Psoas muscle (tissue), 7 donors: ENCODE measurements at regions not wholly inside any gene's neighbourhood (a gene's known extent, or its start where the extent isn't known, plus 50 kb on each side); places are given as distances from the start of the nearest gene placed in this dataset.
A peak's percentile ranks its signal among the peaks of the same experiment; 100 is the strongest.

Source experiments
- ATAC-seq, 4 donors: fragments of 200-7000 bp; cut with Tn5 transposase; one replicate each; pipeline ENCODE4 v1.9.1; 2020; ENCODE audit warnings: moderate library complexity in 3 of 4, mild to moderate bottlenecking in 2 of 4
- DNase-seq, 2 donors: peaks; one replicate each; pipeline ENCODE4 v3.0.0-alpha.2; 2020
- H3K27ac ChIP-seq: fragments of 200-600 bp; one replicate; pipeline ENCODE4 v1.8.0; 2022
- H3K27me3 ChIP-seq, 3 donors: fragments of 200-600 bp in 1 of 3; one replicate each; pipeline versions ENCODE4 v1.6.1 to v1.8.0; 2013 to 2022; ENCODE audit warnings: low read length in 2 of 3, mild to moderate bottlenecking in 2 of 3, moderate library complexity in 1 of 3; ENCODE audit not compliant: insufficient read depth in 3 of 3
- H3K36me3 ChIP-seq, 2 donors: fragments of 200-600 bp in 1 of 2; one replicate each; pipeline versions ENCODE4 v1.6.1 to v1.8.0; 2013 to 2022; ENCODE audit warnings: low read depth in 1 of 2, mild to moderate bottlenecking in 1 of 2, moderate library complexity in 1 of 2; ENCODE audit not compliant: insufficient read depth in 1 of 2
- H3K4me1 ChIP-seq: fragments of 200-600 bp; one replicate; pipeline ENCODE4 v1.8.0; 2022
- H3K4me3 ChIP-seq: fragments of 200-600 bp; one replicate; pipeline ENCODE4 v1.8.0; 2022; ENCODE audit warnings: mild to moderate bottlenecking
- H3K9me3 ChIP-seq: fragments of 200-600 bp; one replicate; pipeline ENCODE4 v1.8.0; 2022
- CTCF ChIP-seq: fragments of 200-600 bp; IDR thresholded peaks from one replicate; pipeline ENCODE4 v1.8.0; 2022; ENCODE audit warnings: antibody characterized with exemption
- WGBS, 3 donors: extraction: QIAGEN DNeasy Blood & Tissue Kit; methylation state at CpG; one replicate each; pipeline versions ENCODE4 v1.1.6 to v1.1.7; 2013; 5-methylcytosine and 5-hydroxymethylcytosine counted together
- intact Hi-C, 2 donors: fragments of 100-400 bp; cut with DNase I; formaldehyde crosslinking; loops; one replicate each; pipeline versions ENCODE4 v1.11.0 to v1.14.2; 2022
- donor health status: healthy with polysubstance abuse.
- donor health status: DM: no; HTN: no; CAD: no; lungs with moderate emphysema.
- donor health status: Bipolar disorder and iron deficiency.
- donor health status: healthy.
- donor health status: DM: yes; HTN: yes; CAD: no.
- donor health status: DM: no; HTN: no; CAD: no.
- donor health status: DM: yes; HTN: yes; CAD: no.

GRCh38 chr3:15887261-15887660, 89.5 kb upstream of the ANKRD28 start:
- intact Hi-C loops = no loop called here

GRCh38 chr3:15889936-15890335, 92.2 kb upstream of the ANKRD28 start:
- ATAC-seq (peak; percentile 65 to 87 (median 71)), DNase-seq (no peak)
- Histone ChIP-seq H3K27ac (peak overlapping the region; percentile 67), H3K4me1 (peaks cover 14% of the 10 kb centered on the region), H3K36me3 (no peaks in the 10 kb centered on the region), H3K27me3 (no peaks in the 10 kb centered on the region), H3K9me3 (no peaks in the 10 kb centered on the region), H3K4me3 (no peak overlapping the region)
- intact Hi-C loops = no loop called here
- no peak for TF ChIP-seq CTCF

More at GRCh38 chr3:15887261-15887660, 89.5 kb upstream of the ANKRD28 start:
- Histone ChIP-seq H3K27ac (no peak overlapping the region), H3K27me3 (no peaks in the 10 kb centered on the region), H3K36me3 (no peaks in the 10 kb centered on the region), H3K9me3 (no peaks in the 10 kb centered on the region), H3K4me3 (no peak overlapping the region), H3K4me1 (no peaks in the 10 kb centered on the region)
- DNase-seq (no peak), ATAC-seq (no peak)
- no peak for TF ChIP-seq CTCF

GRCh38 chr3:15892311-15893227, 94.8 kb upstream of the ANKRD28 start:
- ATAC-seq = no peak
- peak overlapping the region; percentile 89 for H3K27ac ChIP-seq

GRCh38 chr3:15894382-15894781, 96.6 kb upstream of the ANKRD28 start:
- peak overlapping the region; percentile 53 for H3K4me3 ChIP-seq
- peaks cover 6% of the 10 kb centered on the region for H3K9me3 ChIP-seq
- DNase-seq = no peak
- peak overlapping the region; percentile 89 for H3K27ac ChIP-seq
- H3K27me3 ChIP-seq = no peaks in the 10 kb centered on the region
- peak in 1 of 4 donors; percentile 37 for ATAC-seq
- intact Hi-C loops = no loop called here
- TF ChIP-seq CTCF = no peak
- peaks cover 14% of the 10 kb centered on the region for H3K4me1 ChIP-seq
- H3K36me3 ChIP-seq = no peaks in the 10 kb centered on the region
- whole genome bisulfite sequencing, 3 donors = 59 to 69% (median 60%) methylated on average over 2 of the region's 2 CpGs

More at GRCh38 chr3:15892311-15893227, 94.8 kb upstream of the ANKRD28 start:
- no peak for DNase-seq
- Histone ChIP-seq H3K36me3 (no peaks in the 10 kb centered on the region), H3K4me1 (peaks cover 14% of the 10 kb centered on the region), H3K4me3 (no peak overlapping the region), H3K9me3 (peaks cover 6% of the 10 kb centered on the region), H3K27me3 (no peaks in the 10 kb centered on the region)
- WGBS, 3 donors = 73 to 88% (median 77%) methylated on average over 3 of the region's 3 CpGs
- TF ChIP-seq CTCF = no peak
- intact Hi-C loops = no loop called here
